A172 (cell line): ENCODE measurements at regions not wholly inside any gene's neighbourhood (a gene's known extent, or its start where the extent isn't known, plus 50 kb on each side); places are given as distances from the start of the nearest gene placed in this dataset.

ENCODE experiments used
- DNase-seq: peaks from one replicate; pipeline ENCODE4 v3.0.0-alpha.2; 2015; ENCODE audit warnings: low spot score

DNA sequence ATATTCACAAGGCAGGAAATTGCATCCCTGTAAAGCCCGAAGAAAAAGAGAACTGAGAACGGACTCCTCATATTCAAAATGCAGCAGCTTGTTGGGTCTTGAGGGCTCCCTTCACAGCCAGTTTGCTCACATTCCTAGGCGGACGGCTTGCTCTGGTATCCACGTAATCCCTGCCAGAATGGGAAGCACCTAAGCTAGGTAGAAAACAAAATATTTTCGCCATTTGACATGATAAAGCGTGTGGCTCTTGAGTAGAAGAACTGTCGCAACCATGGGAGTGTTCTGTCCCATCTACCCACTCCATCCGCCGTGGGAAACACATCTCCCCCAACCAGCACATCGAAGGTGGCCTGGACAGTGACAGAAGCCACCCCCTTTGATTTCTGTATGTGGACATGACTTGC, 183.1 kb downstream of the GAS1 start:
- DNase-seq: no peak

DNA sequence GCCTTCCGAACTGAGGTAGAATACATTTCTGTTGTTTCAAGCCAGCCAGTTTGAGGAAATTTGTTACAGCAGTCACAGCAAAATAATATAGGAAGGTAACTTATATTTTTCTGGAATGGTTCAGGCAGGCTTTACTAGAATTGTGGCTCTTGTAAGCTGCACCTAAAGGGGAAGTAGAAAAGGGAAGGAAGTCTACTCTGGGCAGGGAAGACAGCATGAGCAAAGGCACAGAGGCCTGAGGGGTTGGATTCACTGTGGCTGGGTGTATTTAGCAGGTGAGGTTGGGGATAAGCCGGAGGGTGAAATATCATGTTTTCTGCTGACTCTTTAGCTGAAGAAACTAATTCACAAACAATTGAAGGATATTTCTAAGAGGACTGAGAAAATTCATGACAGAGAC, 183.5 kb downstream of the GAS1 start:
- DNase-seq: no peak

DNA sequence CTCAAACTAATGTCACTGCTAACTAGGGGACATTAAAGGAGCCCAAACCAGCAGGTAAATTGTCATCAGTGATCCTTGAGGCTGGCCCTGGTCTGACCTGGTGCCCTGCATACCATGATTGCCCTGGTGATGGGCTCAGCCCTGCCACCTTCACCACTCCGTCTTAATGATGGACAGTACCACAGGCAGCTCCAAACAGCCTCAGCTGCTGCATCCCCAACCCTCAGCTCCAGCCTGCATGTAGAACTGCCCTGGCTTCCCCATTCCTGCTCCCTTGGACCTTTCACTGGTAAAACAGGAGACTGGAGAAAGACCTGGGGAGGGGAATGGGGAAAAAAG, 190.0 kb downstream of the GAS1 start:
- DNase-seq: no peak

DNA sequence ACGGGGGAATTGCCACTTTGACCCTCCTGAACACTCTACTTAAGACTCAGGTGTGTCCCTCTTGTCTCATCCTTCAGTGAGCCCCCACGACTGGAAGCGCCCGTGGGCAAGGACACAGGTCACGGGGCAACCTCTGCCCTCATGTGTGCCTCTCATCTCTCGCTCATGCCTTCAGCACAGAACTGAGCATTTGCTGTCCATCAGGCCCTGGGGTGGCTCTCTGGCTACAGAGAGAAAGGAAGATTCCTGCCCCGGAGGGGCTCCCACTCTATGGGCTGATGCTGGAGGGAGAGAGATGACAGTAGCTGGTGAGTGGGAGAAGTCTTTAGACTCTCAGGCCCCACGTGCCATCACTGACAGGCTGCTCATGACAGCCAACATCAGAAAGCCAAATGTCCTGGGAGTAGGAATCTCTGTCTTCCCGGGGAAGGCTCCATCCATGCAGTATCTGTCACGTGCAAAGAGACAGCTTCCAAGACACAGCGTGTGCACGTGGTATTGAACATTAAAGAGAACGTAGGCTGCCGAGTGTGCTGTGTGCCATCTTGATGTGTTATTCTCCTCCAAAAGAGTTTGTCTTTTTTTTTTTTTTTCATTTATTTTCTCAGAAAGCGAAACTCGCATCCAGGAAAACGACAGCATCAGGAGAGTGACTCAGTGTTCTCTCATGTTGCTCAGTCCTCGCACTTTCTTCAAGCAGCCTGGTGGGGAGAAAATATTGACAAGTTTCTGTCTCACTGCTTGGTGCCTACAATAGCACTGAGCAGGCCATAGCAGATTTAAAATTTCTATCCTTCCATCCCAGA, 190.5 kb downstream of the GAS1 start:
- DNase-seq: no peak

DNA sequence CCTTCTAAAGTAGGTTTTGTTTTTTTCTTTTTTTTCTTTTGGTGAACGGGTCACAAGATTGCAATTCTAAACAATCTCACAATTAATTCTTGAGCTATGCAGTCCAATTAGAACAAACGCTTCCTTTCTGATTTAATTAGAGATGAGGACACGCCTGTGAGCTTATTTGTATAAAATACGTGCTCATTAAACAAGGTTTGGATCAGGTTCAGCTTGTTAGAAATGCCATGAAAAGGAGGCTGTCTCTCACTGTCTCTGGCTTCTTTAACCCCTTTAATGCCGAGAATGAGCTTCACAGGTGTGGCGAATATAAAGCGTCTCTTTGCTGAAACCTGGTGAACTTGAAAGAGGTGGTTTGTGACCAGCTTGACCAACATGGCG, 191.8 kb downstream of the GAS1 start:
- DNase-seq: no peak

DNA sequence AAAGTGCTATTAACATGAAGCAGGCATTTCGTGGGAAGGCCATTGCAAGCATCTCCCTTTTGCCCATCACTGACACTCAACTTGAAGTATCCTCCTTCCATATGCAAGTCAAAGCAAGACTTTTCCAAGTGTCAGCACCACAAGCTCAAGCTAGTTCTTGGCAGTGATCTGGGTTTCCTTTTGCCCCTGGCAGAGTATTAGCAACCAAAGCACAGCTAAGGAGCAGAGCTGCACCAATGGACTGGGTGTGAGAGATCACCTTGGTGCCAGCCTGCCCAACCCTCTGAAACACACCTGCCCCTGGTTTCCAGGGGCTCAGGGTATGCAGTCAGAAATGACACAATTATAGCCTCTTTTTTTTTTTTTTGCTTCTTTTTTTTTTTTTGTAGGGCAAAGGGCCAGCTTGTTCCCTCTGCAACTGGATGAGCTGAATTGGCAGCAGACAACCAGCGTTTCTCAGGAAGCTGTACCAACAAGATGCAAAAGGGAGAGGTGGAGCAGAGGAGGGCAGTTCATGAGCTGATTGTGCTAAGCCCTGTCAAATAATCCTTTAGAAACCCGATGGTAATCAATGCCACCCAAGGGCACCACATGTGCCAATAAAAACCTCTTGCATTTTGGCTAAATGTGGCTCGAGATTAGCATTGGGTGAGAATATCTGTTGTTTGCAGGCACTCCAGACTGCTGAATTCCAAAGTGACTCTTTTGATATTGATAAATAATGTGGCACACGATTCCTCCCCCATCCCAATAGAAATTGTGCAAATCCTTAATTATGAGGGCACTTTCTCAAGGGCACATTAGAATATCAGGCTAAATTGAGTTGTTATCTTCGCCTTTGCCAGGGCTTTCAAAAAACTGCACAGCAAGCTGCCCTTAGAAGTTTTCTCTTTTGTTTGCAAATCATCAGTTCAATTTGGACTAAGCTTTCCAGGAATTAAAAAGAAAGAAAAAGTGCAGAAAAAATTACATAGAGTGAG, 192.4 kb downstream of the GAS1 start:
- no peak for DNase-seq

DNA sequence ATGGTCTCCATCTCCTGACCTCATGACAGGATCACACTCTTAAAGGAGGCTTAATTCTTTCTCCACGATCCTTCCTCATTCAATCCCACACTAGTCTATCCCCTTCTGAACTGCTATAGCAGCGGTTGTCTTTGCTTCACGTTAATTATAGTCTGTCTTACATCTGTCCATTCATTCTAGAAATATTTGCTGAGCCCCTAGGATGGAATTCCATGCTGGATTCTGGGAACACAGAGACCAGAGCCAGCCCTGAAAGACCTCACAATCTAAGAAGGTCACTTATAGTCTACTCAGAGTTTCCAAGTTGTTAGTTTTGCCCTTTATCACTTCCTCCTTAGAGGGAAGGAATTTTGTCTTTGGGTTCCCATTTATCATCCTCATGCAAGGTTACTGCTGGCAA, 193.5 kb downstream of the GAS1 start:
- no peak for DNase-seq

DNA sequence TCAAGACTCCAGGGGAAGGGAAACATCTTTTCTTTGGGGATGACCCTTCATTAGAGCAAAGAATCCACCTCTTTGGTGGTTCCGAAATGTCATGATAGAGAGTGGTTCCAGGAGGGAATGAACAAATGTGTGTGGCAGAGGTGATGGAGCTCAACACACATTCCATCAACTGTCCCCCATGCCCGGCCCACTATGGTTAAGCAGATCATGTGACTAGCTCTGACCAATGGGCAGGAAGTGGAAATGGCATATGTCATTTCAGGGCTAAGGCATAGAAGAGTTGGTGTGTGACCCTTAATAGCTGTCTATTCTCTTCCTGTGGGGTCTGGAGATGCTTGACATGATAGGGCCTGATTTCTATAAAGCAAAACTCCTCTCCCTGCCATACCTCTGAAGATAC, 194.6 kb downstream of the GAS1 start:
- no peak for DNase-seq

DNA sequence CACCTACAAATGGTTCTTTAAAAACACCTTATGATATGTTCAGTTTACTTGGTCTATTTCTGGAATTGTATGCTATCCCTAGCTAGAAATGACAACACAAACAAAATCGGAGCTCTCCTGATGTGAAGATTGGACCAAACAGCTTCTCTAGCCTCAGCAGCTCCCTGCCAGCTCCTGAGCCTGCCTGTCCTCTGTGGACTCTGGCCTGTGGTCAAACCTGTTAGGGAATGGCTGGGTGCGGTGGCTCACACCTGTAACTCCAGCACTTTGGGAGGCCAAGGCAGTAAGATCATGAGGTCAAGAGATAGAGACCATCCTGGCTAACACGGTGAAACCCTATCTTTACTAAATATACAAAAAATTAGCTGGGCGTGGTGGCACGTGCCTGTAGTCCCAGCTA, 195.3 kb downstream of the GAS1 start:
- DNase-seq: no peak

DNA sequence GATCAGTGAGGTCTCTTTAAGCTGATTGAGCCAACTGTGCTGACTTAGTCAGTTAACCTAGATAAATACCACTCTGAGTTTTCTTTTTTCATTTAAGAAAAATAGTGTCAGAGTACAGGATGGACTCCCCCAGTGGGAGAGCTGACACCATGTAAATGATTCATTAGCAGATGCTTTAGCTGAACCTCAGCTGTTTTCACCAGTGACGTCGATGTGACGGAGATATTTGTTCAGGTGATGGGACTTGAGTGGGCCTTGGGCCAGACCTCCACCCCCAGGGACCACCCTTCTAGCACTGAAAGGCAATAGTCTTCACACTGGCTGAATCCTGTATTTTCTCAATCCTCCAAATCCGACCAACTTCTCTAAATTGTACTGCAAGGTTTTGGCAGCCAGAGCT, 196.1 kb downstream of the GAS1 start:
- DNase-seq: no peak

DNA sequence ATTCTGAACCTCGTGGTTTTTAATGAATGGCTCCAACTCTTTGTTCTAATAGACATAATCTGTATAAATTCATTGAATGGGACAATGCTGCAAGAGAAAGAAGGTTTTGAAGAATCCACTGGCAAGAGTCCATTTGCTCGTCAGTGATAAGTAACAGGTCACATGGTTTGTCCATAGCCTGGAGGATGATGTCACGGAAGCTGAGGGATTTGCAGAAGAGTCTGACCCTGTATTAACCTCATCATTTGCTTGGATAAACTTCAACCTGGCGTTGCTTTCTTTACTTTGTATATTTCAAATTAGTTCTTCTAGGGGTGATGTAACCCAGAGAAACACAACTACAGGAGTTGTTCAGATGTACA, 197.4 kb downstream of the GAS1 start:
- peak; percentile 66 for DNase-seq

DNA sequence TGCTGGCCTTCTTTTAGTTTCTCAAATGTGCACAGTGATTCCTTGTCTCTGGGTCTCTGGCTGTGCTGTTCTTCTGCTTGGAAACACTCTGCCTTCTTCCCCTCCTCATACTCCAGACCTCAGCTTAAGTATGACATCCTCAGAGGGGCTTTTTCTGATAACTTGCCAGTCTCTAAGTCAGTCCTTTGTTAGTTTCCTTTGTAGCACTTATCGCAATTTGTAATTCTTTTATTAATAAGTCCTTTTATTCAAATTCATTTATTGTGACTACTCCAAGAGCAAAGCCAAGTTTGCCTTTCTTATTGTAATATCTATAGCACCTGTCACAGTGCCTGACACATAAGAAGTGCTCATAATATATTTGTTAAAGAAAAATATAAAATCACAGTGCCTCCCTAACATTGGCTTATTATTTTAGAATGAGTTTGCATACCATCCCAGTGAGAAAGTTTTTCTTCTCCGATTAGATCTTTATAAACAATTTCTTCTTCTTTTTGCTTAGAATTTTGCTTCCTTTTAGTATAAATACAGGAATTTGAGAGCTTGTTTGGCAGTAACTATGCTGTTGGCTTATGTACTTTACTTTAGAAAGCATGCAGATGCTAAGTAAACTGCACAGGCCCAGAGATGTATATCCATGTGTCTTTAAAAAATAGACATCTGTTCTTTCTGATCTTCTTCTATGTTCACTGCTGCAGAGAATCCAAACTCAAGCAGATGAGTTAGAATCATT, 198.0 kb downstream of the GAS1 start:
- no peak for DNase-seq

DNA sequence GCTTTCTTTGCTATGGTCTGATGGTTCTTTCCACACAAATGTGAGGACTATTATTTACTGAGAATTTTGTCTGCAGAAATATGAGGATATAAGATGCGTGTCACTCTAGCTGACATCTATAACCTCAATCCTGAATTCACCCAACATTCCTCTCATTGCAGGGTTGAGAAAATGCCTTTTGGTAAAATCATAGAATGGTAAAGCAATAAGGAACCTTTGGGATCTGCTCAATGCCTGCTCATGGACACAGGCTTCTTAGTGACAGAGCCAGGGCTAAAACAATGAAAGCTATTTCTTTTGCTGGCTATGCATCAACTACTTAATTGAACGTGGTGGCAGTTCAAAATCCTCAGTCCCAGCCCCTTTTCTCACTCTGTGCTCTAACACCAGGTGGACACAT, 199.6 kb downstream of the GAS1 start:
- DNase-seq: no peak

DNA sequence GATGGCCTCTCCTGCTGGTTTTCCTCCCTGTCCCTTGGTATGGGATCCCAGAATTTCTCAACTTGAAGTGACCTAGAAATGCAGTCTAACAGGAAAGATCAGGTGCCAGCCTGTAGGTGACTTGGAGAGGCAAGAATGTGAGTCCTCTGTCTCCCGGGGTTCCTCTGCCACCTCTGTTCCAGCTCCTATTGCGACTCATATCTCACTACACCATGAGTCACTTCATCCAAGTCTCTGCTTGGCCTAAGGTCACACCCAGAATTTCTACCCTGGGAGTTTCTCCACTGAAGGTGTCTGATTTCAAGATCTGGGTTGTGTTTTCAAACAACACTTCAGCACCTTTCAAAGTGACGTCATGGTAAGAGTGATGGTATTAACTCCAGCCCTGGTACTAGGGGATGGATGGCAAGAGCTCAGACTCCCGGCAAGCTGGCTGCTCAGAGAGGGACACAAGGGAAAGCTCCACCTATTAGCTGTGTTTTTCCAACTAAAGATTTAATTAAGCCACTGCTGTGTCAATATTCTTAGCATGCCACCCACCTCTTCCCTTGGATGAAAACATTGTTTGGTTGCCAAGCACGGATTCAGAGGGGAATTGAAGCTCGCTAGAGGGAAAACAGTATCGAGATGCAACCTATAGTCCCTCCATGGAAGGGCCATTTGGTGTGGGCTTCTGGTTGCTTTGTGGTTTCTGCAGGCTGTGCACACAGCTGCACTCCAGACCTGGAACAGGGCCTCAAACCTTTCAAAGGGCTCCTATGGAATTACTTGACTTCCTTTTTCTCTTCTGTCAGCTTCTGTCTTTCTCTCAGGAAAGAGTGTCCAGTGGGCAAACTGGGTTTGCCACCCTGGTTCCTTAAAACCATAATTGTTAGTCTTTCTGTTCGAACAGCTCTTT, 205.7 kb downstream of the GAS1 start:
- DNase-seq: peak; percentile 80

DNA sequence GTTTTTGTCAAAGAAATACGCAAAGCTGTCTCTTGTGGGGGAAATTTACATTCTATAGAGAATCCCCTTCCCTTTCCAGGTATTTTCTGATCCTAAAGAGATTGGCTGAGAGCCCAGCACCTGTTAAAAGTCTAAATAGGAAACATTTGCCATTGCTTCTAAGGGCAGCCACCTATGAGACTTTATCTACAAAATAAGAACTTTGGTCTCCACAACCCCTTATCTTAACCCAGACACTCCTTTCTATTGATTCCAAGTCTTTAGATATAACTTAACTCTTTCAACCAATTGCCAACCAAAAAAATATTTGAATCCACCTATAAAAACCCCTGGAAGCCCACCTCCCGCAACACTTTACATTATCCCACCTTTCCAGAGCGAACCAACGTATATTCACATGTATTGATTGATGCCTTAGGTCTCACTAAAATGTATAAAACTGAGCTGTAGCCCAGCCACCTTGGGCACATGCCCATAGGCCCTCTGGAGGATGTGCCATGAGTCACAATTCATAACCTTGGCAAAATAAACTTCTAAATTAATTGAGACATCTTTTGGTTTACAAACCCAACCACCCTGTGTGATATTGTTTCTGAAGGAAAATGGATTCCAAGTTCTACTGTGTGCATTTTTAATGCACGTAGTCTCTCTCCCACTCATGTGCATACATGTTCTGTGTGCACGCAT, 211.4 kb downstream of the GAS1 start:
- peak; percentile 38 for DNase-seq

DNA sequence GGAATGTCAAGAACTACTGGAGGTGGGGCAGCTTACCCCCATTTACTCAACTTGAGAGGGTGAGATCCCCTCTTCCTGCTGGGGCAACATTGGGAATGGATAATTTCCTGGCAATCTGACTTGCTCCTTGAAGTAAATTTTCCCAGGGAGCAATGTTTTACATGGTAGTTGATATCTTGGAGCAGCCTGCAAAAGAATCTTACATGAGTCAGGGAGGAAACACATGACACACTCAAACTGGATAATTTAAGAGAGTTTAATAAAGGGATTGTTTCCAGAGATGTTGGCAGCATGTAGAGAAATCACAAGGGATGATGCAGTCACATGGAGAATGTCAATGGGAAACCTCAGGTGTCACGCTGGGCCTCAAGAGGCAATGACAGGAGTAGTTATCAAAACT, 212.5 kb downstream of the GAS1 start:
- DNase-seq: peak; percentile 95

DNA sequence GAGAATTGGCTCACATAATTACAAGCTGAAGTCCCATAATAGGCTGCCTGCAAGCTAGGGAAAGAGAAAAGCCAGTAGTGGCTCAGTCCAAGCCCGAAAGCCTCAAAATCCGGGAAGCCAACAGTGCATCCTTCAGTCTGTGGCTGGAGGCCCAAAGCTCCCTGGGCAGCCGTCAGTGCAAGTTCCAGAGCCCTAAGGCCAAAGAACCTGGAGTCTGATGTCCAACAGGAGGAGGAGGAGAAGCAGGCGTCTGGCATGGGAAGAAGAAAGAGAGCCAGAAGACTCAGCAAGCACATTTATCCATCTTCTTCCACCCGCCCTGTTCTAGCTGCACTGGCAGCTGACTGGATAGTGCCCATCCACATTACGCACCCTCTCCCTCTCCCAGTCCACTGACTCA, 213.4 kb downstream of the GAS1 start:
- DNase-seq: no peak

DNA sequence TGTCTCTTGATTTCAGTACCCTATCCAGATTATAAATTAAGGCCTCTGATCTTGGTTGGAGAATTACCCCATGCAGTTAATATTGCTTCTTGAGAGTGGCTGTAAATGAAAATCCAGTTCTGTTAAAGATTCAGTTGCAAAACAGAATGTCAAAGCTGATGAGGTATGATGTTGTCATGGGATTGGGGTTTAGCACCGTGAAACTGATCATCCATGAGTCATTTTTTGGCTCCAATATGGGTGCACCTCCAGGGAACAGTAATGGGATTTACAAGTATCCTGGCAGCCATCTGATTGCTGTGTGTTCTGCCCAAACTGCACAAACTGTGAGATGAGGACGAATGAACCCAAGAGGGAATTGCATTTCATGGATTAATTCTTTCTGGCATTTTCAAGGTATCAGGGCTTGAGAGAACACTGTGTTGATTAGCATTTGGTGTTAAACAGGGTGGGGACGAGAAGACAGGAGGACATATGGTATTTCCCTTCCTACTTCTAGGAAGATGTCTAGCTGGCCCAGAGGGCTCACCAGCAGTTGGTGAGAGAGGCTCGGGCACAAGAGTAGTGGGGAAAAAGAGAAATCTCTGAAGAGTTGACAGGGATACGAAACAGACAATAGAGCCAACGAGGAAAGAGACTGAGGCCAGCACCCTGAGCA, 214.7 kb downstream of the GAS1 start:
- peak; percentile 90 for DNase-seq

DNA sequence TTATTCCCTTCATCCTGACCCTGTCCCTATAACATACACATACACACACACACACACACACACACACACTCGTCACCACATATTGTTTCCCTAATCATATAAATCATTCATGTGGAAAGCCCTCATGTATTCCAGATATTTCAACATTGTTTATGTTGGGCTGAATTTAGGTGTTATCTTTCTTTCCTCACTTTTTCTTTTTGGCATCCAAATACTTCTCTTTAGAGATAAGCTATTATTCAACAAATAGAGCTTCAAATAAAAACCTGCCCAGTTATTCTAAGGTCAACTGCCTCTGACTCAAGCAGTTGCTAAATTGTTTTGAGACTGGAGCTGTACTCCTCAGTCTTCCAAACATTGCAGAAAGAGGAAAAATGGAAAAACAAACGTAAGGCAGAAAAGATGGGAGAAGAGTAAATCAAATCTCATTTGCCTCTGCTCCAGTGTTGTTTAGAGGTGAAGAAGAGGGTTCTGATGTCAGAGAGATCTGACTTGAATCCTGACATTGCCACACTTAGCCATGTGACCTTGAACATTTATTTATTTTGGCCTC, 215.7 kb downstream of the GAS1 start:
- peak; percentile 64 for DNase-seq
